ENCODE measurements at regions not wholly inside any gene's neighbourhood (a gene's known extent, or its start where the extent isn't known, plus 50 kb on each side); places are given as distances from the start of the nearest gene placed in this dataset.

- no peaks in the 10 kb centered on the region for H3K4me1 ChIP-seq (ENCODE audit: control insufficient read depth, extremely low read depth, insufficient read depth, low read length)
- H3K27me3 ChIP-seq (ENCODE audit: control insufficient read depth, extremely low read depth, insufficient read depth, low read length) = peaks cover 5% of the 10 kb centered on the region
- no peaks in the 10 kb centered on the region for H4K20me1 ChIP-seq (ENCODE audit: control insufficient read depth, extremely low read depth, insufficient read depth, low read length)
- H3K36me3 ChIP-seq (ENCODE audit: control insufficient read depth in 2 of 2, extremely low read depth in 1 of 2, insufficient read depth in 2 of 2, low read length in 2 of 2) = no peaks in the 10 kb centered on the region
- H2AFZ ChIP-seq (ENCODE audit: control insufficient read depth, low read length) = no peak overlapping the region
- no peak overlapping the region for H3K9ac ChIP-seq (ENCODE audit: control insufficient read depth, extremely low read depth, insufficient read depth, low read length)
- no peaks in the 10 kb centered on the region for H3K9me3 ChIP-seq (ENCODE audit: control insufficient read depth, low read depth, low read length)
- H3K9me1 ChIP-seq (ENCODE audit: control insufficient read depth, extremely low read depth, insufficient read depth, low read length) = no peaks in the 10 kb centered on the region
- no peak overlapping the region for H3K27ac ChIP-seq (ENCODE audit: control insufficient read depth, insufficient read depth, low read length)
- H3K4me2 ChIP-seq (ENCODE audit: control insufficient read depth, extremely low read depth, insufficient read depth, low read depth, low read length) = no peak overlapping the region
- no peak overlapping the region for H3K4me3 ChIP-seq (ENCODE audit: control insufficient read depth in 2 of 3, extremely low read depth in 1 of 3, insufficient read depth in 2 of 3, low read depth in 1 of 3, low read length in 3 of 3)
- dilution Hi-C loops (cut with MboI; ENCODE audit: extremely low pct_ligation_motif_present, low sequenced_read_pairs) = no loop called here
- TF ChIP-seq EZH2 (IDR thresholded peaks at IDR 0.05; ENCODE audit: low read length) (no peak), CTCF (optimal IDR thresholded peaks at IDR 0.05 in 1 of 3, IDR thresholded peaks at IDR 0.05 in 1 of 3, conservative IDR thresholded peaks at IDR 0.05 in 1 of 3; ENCODE audit: extremely low read depth in 1 of 3, insufficient read depth in 2 of 3, low read length in 3 of 3) (no peak)
- H3K79me2 ChIP-seq (ENCODE audit: control insufficient read depth, insufficient read depth, low read length) = no peaks in the 10 kb centered on the region
- FAIRE-seq (no peak), DNase-seq (ENCODE audit: low read depth, low spot score) (no peak)
Observed at GRCh38 chr14:53626761-53627160, 329.9 kb downstream of the BMP4 start.

- Histone ChIP-seq H3K9me1 (ENCODE audit: control insufficient read depth, extremely low read depth, insufficient read depth, low read length) (no peaks in the 10 kb centered on the region), H3K4me2 (ENCODE audit: control insufficient read depth, extremely low read depth, insufficient read depth, low read depth, low read length) (no peak overlapping the region), H3K9me3 (ENCODE audit: control insufficient read depth, low read depth, low read length) (no peaks in the 10 kb centered on the region), H3K4me3 (ENCODE audit: control insufficient read depth in 2 of 3, extremely low read depth in 1 of 3, insufficient read depth in 2 of 3, low read depth in 1 of 3, low read length in 3 of 3) (no peak overlapping the region), H3K79me2 (ENCODE audit: control insufficient read depth, insufficient read depth, low read length) (no peaks in the 10 kb centered on the region), H3K27ac (ENCODE audit: control insufficient read depth, insufficient read depth, low read length) (no peak overlapping the region), H2AFZ (ENCODE audit: control insufficient read depth, low read length) (no peak overlapping the region), H4K20me1 (ENCODE audit: control insufficient read depth, extremely low read depth, insufficient read depth, low read length) (no peaks in the 10 kb centered on the region), H3K4me1 (ENCODE audit: control insufficient read depth, extremely low read depth, insufficient read depth, low read length) (no peaks in the 10 kb centered on the region), H3K36me3 (ENCODE audit: control insufficient read depth in 2 of 2, extremely low read depth in 1 of 2, insufficient read depth in 2 of 2, low read length in 2 of 2) (no peaks in the 10 kb centered on the region), H3K9ac (ENCODE audit: control insufficient read depth, extremely low read depth, insufficient read depth, low read length) (no peak overlapping the region), H3K27me3 (ENCODE audit: control insufficient read depth, extremely low read depth, insufficient read depth, low read length) (no peaks in the 10 kb centered on the region)
- TF ChIP-seq EZH2 (IDR thresholded peaks at IDR 0.05; ENCODE audit: low read length) = no peak
- TF ChIP-seq CTCF (optimal IDR thresholded peaks at IDR 0.05 in 1 of 3, IDR thresholded peaks at IDR 0.05 in 1 of 3, conservative IDR thresholded peaks at IDR 0.05 in 1 of 3; ENCODE audit: extremely low read depth in 1 of 3, insufficient read depth in 2 of 3, low read length in 3 of 3) = no peak
- dilution Hi-C loops (cut with MboI; ENCODE audit: extremely low pct_ligation_motif_present, low sequenced_read_pairs) = no loop called here
- FAIRE-seq (no peak), DNase-seq (ENCODE audit: low read depth, low spot score) (no peak)
Observed at GRCh38 chr14:53622447-53622846, 334.2 kb downstream of the BMP4 start.

Measured in keratinocyte (primary cell).